ENCODE measurements at regions not wholly inside any gene's neighbourhood (a gene's known extent, or its start where the extent isn't known, plus 50 kb on each side); places are given as distances from the start of the nearest gene placed in this dataset.
"Not testable (repeated sequence)": the region's sequence is repeated elsewhere in the genome, so short reads cannot be mapped to it uniquely, and the experiment has no call there.

GRCh38 chr1:190698488-190698887 is 220.8 kb upstream of the BRINP3 start:
- TF ChIP-seq CTCF (IDR thresholded peaks at IDR 0.05; ENCODE audit: low read depth, low read length); EZH2phosphoT487 (IDR thresholded peaks at IDR 0.05; ENCODE audit: low read depth): not testable (repeated sequence)
